Stomach smooth muscle (tissue), 2 donors: ENCODE measurements at regions not wholly inside any gene's neighbourhood (a gene's known extent, or its start where the extent isn't known, plus 50 kb on each side); places are given as distances from the start of the nearest gene placed in this dataset.

ENCODE experiments used
- H3K27ac ChIP-seq: one replicate; pipeline ENCODE4 v1.7.0; 2013; ENCODE audit warnings: mild to moderate bottlenecking, low read length, inconsistent platforms
- H3K27me3 ChIP-seq, 2 donors: one replicate each; pipeline ENCODE4 v1.7.0; 2013; ENCODE audit warnings: low read length in 2 of 2; ENCODE audit not compliant: insufficient read depth in 2 of 2, control insufficient read depth in 1 of 2
- H3K36me3 ChIP-seq, 2 donors: one replicate each; pipeline ENCODE4 v1.7.0; 2013; ENCODE audit warnings: low read length in 2 of 2; ENCODE audit not compliant: control insufficient read depth in 2 of 2, insufficient read depth in 2 of 2
- H3K4me1 ChIP-seq: one replicate; pipeline ENCODE4 v1.7.0; 2013; ENCODE audit warnings: low read length; ENCODE audit not compliant: control insufficient read depth, insufficient read depth
- H3K4me3 ChIP-seq, 2 donors: one replicate each; pipeline ENCODE4 v1.7.0; 2013; ENCODE audit warnings: low read length in 2 of 2
- H3K9ac ChIP-seq, 2 donors: one replicate each; pipeline ENCODE4 v1.7.0; 2013; ENCODE audit warnings: low read length in 2 of 2, mild to moderate bottlenecking in 1 of 2
- H3K9me3 ChIP-seq, 2 donors: one replicate each; pipeline ENCODE4 v1.7.0; 2013; ENCODE audit warnings: low read length in 2 of 2; ENCODE audit not compliant: control insufficient read depth in 2 of 2
- donor health status: healthy.
- donor health status: Pancreatic carcinoma.

DNA sequence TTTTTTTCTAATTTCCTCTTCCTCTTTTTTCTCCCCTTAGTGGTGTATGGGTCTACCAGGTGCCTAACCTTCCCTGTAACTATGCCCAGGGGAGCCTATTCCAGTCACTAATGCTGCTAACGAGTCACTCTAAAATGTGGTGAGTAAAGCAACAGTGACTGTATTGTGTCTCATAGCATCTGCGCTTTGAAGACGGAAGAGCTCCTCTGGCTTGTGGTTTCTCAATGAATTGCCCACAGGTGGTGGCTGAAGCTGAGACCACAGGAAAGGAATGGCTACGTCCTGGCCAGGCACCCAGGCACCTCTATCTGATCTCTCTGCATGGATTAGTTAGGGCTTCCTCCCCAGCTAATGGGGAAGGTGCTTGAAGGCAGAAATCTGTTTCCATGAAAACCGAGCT lies 763.5 kb upstream of the FRG1 start:
- no peaks in the 10 kb centered on the region for H3K36me3 ChIP-seq
- H3K9me3 ChIP-seq, result no peaks in the 10 kb centered on the region
- no peaks in the 10 kb centered on the region for H3K27me3 ChIP-seq
- no peak overlapping the region for H3K27ac ChIP-seq
- no peak overlapping the region for H3K4me3 ChIP-seq
- no peak overlapping the region for H3K9ac ChIP-seq
- no peaks in the 10 kb centered on the region for H3K4me1 ChIP-seq

DNA sequence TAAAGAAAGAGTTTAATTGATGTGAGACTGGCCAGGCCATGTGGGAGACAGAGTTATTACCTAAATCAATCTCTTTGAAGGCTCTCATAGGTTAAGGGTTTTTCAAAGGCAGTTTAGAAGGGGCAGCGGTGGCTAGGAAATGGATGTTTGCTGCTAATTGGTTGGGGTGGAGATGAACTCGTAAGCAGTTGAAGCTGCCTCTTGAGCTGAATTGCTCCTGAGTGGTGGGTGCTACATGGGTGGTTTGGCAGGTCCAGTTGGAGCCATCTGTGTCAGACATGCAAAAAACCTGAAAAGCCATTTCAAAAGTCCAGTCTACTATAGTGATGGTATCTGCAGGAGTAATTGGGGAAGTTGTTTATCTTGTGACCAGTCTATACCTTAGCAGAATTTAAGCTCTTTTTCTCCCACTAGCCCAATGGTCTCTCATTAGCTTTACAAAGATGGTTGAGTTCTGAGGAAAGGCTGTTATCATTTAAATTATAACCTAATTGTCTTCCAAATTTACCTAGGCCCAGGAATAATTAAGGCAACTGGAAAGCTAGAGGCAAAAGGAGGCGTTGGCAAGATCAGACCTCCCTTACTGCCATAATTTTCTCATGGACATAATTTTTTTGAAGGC lies 762.4 kb upstream of the FRG1 start:
- no peak overlapping the region for H3K4me3 ChIP-seq
- no peaks in the 10 kb centered on the region for H3K27me3 ChIP-seq
- H3K4me1 ChIP-seq, result no peaks in the 10 kb centered on the region
- no peaks in the 10 kb centered on the region for H3K36me3 ChIP-seq
- H3K27ac ChIP-seq, result no peak overlapping the region
- no peaks in the 10 kb centered on the region for H3K9me3 ChIP-seq
- H3K9ac ChIP-seq, result no peak overlapping the region

DNA sequence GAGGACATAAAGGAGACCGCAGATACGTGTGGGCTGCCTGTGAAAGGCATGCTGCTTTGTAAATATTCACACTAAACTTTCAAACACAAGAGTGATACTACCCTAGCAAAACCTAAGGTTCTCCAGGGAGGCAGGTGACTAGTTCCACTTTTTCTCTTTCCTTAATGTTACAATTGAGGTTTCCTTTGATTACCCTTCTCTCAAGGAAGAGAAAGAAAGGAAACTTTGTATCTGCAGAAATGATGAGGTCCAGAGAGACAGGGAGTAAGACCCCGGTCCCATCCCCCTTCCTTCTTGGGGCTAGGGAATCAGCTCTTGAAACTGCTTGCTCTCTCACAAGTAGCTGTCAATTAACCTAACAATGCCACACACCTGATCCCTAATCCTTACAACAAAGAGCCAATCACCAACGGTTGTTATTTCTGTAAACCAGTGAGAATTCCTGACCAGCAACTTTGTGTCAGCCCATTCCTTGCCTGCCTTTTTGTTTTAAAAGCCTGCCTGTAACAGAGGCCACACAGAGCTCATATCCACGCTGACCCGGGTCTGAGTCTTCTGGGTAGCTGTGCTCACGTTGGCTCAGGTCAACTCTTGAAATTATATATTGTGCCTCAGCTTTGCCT lies 754.8 kb upstream of the FRG1 start:
- no peaks in the 10 kb centered on the region for H3K4me1 ChIP-seq

DNA sequence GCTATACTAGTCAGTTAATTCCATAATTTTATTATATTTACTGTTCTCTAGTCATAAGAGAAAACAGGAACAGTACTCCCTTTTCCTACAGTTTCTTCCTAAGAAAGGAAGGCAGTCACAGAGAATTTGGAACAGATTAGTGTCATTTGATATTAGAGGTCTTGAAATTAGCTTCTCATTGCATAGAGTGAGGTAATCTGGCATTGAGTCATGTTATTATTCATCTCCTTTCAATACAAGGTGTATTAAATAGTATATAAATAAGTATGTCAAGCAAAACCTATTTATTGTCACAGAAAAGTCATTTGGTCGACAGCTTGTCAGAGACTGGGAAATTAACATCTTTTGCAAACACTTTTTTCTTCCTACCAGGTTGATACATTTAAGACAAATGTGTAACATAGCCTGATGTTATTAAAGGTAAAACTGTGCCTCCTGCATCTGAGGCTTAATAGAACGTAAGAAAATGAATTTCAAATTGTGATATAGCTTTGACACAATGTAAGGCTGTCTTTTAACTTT lies 753.1 kb upstream of the FRG1 start:
- Histone ChIP-seq H3K9me3 (no peaks in the 10 kb centered on the region), H3K36me3 (no peaks in the 10 kb centered on the region), H3K27me3 (no peaks in the 10 kb centered on the region), H3K4me1 (no peaks in the 10 kb centered on the region), H3K9ac (no peak overlapping the region), H3K27ac (no peak overlapping the region), H3K4me3 (no peak overlapping the region)

More for the DNA sequence above, 754.8 kb upstream of the FRG1 start:
- Histone ChIP-seq H3K4me3 (no peak overlapping the region), H3K27ac (no peak overlapping the region), H3K36me3 (no peaks in the 10 kb centered on the region), H3K9me3 (no peaks in the 10 kb centered on the region), H3K9ac (no peak overlapping the region), H3K27me3 (no peaks in the 10 kb centered on the region)

DNA sequence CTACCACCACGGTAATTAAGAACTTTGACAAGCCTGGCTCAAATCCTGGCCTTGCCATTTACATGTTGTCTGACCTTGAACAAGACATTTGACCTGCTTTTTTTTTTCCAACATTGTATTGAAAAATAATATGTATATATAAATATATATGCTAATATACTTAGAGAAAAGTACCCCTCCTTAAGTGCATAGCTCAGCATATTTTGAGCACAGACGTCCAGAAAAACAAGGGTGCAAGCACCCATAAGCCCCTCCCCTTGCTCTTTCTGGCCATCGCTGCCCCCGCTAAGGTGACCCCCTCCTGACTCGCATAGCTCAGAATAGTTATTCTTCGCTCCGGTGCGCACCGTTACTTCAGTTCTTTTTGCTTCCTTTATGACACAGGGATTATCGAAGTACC lies 742.0 kb upstream of the FRG1 start:
- H3K4me3 ChIP-seq, result no peak overlapping the region
- no peaks in the 10 kb centered on the region for H3K4me1 ChIP-seq
- H3K27me3 ChIP-seq, result no peaks in the 10 kb centered on the region
- H3K9ac ChIP-seq, result no peak overlapping the region
- H3K9me3 ChIP-seq, result no peaks in the 10 kb centered on the region
- no peaks in the 10 kb centered on the region for H3K36me3 ChIP-seq
- H3K27ac ChIP-seq, result no peak overlapping the region

DNA sequence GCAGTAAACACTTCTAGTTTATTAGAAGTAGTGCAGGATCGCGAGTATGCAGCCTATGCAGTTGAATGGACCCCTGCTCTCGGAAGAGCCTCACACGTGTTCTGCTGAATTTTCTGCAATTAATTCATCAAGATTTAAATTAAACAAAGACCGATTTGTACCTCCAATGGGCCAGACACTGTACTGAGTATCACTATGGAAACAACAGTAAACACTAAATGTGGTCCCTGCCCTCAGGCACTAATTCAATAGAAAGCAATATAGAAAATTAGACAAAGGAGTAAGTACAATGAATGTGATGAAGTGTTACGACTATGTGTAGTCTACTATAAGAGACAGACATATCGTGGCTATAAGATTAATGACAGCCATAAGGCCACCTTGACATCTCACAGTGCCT lies 740.3 kb upstream of the FRG1 start:
- H3K4me3 ChIP-seq, result no peak overlapping the region
- no peaks in the 10 kb centered on the region for H3K27me3 ChIP-seq
- H3K36me3 ChIP-seq, result no peaks in the 10 kb centered on the region
- no peak overlapping the region for H3K27ac ChIP-seq
- H3K9me3 ChIP-seq, result no peaks in the 10 kb centered on the region
- H3K4me1 ChIP-seq, result no peaks in the 10 kb centered on the region
- H3K9ac ChIP-seq, result no peak overlapping the region

DNA sequence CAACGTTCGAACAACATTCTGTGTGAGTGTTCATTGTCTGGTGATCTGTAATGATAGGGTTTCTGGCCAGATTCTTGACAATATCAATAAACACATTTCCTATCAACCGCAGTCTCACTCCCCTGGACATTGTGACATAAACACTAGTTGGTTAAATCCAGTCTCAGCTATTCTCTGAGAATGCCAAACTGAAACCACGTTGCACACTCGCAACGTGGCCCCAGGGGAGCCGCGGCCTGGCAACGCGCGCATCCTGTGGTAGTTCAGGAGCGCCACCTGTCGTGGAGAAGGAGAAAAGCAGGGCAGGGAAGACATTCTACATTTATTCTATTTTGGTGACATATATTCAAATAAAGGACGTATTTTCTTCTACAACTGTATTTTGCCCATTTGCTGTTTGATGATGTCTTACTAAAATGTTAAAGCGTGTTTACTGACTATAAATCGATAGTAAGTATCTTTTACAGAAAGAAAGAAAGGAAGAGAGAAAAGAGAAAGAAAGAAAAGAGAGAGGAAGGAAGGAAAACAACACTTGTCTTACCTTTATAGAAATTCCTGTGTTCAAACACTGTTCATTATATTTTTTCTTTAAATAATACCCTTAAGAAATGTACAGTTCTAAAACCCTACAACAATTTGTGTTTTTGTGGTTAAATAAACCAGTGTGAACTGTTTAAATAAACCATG lies 738.3 kb upstream of the FRG1 start:
- Histone ChIP-seq H3K27ac (peak overlapping the region; percentile 1), H3K4me3 (peak overlapping the region; percentile 52 to 60), H3K9me3 (no peaks in the 10 kb centered on the region), H3K27me3 (no peaks in the 10 kb centered on the region), H3K4me1 (no peaks in the 10 kb centered on the region), H3K36me3 (no peaks in the 10 kb centered on the region), H3K9ac (peak overlapping the region in 1 of 2 donors; percentile 52)

DNA sequence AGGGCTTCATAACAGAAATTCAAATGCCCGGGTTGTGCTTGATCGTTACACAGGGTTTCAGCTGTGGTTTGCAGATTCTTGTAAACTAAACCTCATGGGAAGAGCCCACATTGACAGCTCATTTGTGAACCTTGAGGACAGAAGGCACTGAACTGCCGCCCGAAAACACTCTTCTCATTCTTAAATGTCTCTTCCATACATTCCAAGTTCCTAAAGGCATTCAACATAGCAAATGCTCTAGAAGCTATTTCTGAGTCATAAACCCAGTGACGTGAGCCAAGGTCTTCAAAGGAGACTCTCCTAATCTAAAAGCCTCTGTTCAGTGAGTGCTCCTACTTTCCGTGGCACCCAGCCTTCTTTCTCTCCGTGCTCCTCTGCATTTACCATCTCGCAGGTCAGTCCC lies 737.8 kb upstream of the FRG1 start:
- Histone ChIP-seq H3K9me3 (no peaks in the 10 kb centered on the region), H3K27ac (peak overlapping the region; percentile 1), H3K4me1 (no peaks in the 10 kb centered on the region), H3K4me3 (peak overlapping the region; percentile 52 to 60), H3K36me3 (no peaks in the 10 kb centered on the region), H3K27me3 (no peaks in the 10 kb centered on the region), H3K9ac (no peak overlapping the region)

DNA sequence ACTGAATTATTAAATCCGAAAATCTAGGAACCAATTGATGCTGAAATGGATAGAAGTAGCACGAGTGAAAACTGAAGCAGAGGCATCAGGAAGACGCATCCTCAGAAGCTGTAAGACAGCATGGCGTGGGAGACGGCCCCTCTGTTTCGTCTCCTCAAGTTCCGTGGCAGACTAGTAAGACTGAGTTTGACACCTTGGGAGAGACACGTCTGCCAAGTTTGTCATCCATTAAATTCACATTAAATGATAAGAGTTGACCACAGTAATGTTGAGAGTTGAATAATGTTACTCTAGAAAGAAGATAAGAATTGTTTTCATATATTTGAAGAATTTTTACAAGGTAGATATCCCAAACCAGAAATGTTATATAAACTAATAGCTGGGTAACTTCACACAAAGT lies 736.1 kb upstream of the FRG1 start:
- Histone ChIP-seq H3K9ac (no peak overlapping the region), H3K4me3 (no peak overlapping the region), H3K9me3 (no peaks in the 10 kb centered on the region), H3K27me3 (no peaks in the 10 kb centered on the region), H3K4me1 (no peaks in the 10 kb centered on the region), H3K27ac (no peak overlapping the region), H3K36me3 (no peaks in the 10 kb centered on the region)

DNA sequence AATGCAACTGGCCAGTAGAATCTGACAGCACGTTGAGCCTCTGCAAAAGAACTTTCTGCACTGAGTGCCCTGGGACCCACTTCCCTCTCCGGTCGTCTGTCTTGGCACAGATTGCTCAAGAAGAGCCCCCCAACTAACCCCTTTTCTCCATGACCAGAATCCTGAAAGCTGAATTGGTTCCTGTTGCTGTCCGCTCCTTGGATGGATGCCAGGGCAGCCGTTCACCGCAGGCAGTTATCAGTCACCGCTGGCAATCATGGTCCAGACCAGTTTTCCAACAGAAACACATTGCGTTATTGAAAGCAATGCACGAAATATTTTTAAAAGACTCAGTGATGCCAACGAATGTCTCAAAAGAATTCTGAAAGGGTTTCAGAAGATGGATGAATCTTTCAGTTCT lies 733.7 kb upstream of the FRG1 start:
- no peaks in the 10 kb centered on the region for H3K36me3 ChIP-seq
- no peak overlapping the region for H3K4me3 ChIP-seq
- no peaks in the 10 kb centered on the region for H3K27me3 ChIP-seq
- no peaks in the 10 kb centered on the region for H3K4me1 ChIP-seq
- no peak overlapping the region for H3K9ac ChIP-seq
- no peak overlapping the region for H3K27ac ChIP-seq
- H3K9me3 ChIP-seq, result no peaks in the 10 kb centered on the region

DNA sequence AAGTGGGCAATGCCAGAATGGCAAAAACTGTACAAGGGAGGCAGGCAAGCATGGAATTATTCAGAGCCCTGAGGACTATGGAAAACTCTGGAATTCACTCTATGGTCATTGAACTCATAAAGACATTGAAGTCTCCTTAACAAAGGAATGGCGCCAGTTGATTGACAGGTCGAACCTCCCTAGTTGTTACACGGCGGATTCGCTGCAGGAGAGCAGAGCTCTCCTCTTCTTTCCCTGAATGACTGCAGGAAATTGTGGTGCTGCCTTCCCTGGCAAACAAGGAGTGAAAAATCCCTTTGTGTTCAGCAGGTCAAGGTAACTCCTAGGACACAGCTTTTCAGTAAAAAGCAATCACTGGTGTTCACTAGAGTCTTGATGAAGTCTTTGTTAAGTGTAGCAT lies 732.8 kb upstream of the FRG1 start:
- H3K4me3 ChIP-seq, result peak overlapping the region in 1 of 2 donors; percentile 22
- no peaks in the 10 kb centered on the region for H3K9me3 ChIP-seq
- H3K9ac ChIP-seq, result no peak overlapping the region

More for the DNA sequence above, 732.8 kb upstream of the FRG1 start:
- H3K4me1 ChIP-seq, result no peaks in the 10 kb centered on the region
- no peaks in the 10 kb centered on the region for H3K36me3 ChIP-seq
- H3K27ac ChIP-seq, result no peak overlapping the region
- no peaks in the 10 kb centered on the region for H3K27me3 ChIP-seq
